ENCODE measurements at regions not wholly inside any gene's neighbourhood (a gene's known extent, or its start where the extent isn't known, plus 50 kb on each side); places are given as distances from the start of the nearest gene placed in this dataset.

- TF ChIP-seq CTCF (IDR thresholded peaks at IDR 0.05) (no peak), TCF7 (CRISPR knock-in tag; IDR thresholded peaks at IDR 0.05; ENCODE audit: low read depth) (no peak), CBFB (CRISPR knock-in tag; IDR thresholded peaks at IDR 0.05; ENCODE audit: low read depth) (no peak), PREB (CRISPR knock-in tag; IDR thresholded peaks at IDR 0.05; ENCODE audit: borderline replicate concordance) (no peak), GABPB1 (CRISPR knock-in tag; IDR thresholded peaks at IDR 0.05) (no peak), ETV6 (CRISPR knock-in tag; IDR thresholded peaks at IDR 0.05) (no peak), ATF3 (CRISPR knock-in tag; conservative IDR thresholded peaks at IDR 0.05) (no peak), STAT6 (CRISPR knock-in tag; conservative IDR thresholded peaks at IDR 0.05; ENCODE audit: low read depth) (no peak), SP1 (CRISPR knock-in tag; conservative IDR thresholded peaks at IDR 0.05) (no peak), ESRRA (CRISPR knock-in tag; IDR thresholded peaks at IDR 0.05; ENCODE audit: borderline replicate concordance) (no peak), ZNF219 (CRISPR knock-in tag; IDR thresholded peaks at IDR 0.05; ENCODE audit: borderline replicate concordance) (no peak), ZNF138 (CRISPR knock-in tag; conservative IDR thresholded peaks at IDR 0.05) (no peak)
Measured at GRCh38 chr10:85080934-85081333, 752.5 kb downstream of the CCSER2 start.

Measured in WTC11 (cell line).